GM08714 (cell line): ENCODE measurements at regions not wholly inside any gene's neighbourhood (a gene's known extent, or its start where the extent isn't known, plus 50 kb on each side); places are given as distances from the start of the nearest gene placed in this dataset.

Source experiments
- H3K4me3 ChIP-seq: fragments of 200-500 bp; sonication (Bioruptor generic); 2 replicates; pipeline ENCODE4 v1.5.1; 2014; ENCODE audit warnings: mild to moderate bottlenecking, low read length, inconsistent platforms
- ZNF274 ChIP-seq: IDR thresholded peaks from 2 replicates; pipeline ENCODE4 v1.6.1; 2012; ENCODE audit warnings: mild to moderate bottlenecking, low read depth, low read length

DNA sequence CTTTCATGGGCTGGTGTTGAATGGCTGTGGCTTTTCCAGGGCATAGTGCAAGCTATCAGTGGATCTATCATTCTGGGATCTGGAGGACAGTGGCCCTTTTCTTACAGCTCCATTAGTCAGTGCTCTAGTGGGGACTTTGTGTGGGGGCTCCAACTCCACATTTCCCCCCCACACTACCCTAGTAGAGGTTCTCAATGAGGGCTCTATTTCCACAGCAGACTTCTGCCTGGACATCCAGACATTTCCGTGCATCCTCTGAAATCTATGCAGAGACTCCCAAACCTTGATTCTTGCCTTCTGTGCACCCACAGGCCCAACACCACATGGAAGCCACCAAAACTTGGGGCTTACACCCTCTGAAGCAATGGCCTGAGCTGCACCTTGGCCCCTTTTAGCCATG, 208.3 kb upstream of the MKLN1 start:
- no peak overlapping the region for H3K4me3 ChIP-seq
- TF ChIP-seq ZNF274, result no peak

DNA sequence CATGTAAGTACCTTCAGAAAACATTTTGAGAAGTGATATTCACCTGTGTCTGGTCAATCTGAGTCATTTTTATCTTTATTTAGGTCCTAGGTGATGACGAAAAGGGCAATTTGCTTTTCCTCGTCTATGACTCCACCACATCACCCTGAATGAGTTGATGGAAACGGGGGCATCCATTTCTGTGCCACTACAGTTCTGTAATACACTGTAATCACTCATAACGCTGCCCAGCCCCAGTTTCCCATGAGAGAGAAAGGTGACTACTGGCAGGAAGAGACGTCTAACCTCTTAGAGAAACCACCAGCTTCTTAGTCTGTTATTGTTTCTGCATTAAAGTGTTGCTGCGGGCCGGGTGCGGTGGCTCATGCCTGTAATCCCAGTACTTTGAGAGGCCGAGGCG, 205.3 kb upstream of the MKLN1 start:
- no peak overlapping the region for H3K4me3 ChIP-seq
- no peak for TF ChIP-seq ZNF274

DNA sequence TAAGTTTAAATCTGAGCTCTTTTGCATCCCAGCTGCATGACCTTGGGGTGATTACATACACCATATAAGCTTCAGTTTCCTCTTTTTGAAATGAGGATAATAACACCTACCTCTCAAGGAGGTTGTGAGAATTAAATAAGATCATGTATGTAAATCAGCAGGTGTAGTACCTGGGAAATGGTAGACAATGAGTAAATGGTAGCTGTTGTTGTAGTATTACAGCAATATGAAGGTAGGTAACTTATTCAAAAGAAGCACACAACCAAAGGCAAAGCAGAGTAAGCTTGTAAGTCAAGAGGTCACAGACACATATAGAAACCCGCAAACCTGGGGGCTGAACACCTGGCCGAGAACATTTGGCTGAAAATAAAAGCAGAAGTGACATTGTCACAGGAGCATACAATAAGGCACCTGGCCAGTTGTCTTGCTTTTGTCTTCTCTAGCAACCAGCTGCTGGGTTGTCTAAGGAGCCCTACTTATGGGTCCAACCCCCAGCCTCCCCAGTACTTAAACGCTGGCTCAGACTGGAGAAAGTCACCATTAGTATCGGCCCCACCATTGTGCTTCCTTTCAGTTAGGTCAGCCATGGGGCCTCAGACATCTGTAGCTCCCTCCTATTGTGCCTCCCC, 203.6 kb upstream of the MKLN1 start:
- no peak overlapping the region; the same call in 1 of the 2 replicates for H3K4me3 ChIP-seq
- no peak for TF ChIP-seq ZNF274

DNA sequence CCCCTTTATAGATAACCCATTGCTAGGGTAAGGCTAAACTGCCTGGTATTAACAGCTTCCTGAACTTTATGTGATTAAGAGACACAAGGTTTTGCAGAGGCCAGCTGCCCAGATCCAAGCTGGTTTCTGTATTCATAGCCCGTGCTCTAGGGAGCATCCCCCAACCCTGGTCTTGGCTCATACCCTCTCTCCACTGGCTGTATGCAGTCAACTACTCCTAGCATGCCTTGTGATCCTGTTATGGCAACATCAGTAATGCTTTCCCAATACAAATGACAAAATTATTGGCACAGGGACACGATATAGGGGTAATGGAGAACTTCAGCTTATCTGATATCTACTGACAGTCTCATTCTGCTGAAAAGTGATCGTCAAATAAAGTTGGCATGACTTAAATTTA, 202.8 kb upstream of the MKLN1 start:
- TF ChIP-seq ZNF274, result no peak
- no peak overlapping the region; the same call in 1 of the 2 replicates for H3K4me3 ChIP-seq

DNA sequence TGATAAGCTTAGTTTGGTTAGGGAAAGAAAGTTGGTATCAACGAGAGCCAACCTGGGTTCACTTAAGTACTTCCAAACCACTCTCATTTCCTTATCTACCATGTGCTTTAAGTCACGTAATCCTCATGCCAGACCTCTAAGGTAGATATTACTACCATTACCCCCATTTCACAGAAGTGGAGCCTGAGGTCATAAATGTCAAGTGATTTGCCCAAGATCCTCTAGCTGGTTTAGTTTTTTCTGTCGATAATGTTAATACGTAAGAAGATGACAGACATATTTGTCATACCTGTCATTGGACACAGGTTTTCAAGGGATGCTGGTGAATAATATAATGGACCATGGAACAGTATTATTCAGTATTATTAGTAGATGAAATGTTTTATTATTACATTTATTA, 197.4 kb upstream of the MKLN1 start:
- no peak for TF ChIP-seq ZNF274

DNA sequence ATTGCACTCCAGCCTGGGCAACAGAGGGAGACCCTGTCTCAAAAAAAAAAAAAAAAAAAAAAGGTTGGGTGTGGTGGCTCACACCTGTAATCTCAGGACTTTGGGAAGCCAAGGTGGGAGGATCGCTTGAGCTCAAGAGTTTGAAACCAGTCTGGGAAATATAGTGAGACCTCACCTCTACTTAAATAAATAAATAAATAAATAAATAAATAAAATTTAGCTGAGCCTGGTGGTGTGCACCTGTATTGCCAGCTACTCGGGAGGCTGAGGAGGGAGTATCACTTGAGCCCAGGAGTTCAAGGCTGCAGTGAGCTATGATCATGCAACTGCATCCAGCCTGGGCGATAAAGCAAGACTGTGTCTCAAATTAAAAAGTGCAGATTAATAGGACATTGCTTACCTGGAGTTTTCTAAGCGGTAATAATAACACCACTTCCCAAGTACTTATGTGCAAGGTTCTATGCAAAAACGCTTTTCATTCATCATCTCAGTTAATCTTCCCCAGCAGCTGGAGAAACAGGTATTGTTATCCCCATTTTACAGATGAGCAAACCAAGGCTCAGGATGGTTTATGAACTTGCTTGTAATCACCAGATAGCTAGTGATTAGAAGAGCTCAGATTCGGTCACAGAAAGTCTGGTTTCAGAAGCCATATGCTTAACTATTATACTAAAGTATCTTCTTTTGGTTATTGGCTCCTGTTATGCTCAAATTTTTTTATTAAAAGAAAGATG, 196.5 kb upstream of the MKLN1 start:
- H3K4me3 ChIP-seq, result no peak overlapping the region
- no peak for TF ChIP-seq ZNF274

More for the DNA sequence above, 197.4 kb upstream of the MKLN1 start:
- no peak overlapping the region for H3K4me3 ChIP-seq

DNA sequence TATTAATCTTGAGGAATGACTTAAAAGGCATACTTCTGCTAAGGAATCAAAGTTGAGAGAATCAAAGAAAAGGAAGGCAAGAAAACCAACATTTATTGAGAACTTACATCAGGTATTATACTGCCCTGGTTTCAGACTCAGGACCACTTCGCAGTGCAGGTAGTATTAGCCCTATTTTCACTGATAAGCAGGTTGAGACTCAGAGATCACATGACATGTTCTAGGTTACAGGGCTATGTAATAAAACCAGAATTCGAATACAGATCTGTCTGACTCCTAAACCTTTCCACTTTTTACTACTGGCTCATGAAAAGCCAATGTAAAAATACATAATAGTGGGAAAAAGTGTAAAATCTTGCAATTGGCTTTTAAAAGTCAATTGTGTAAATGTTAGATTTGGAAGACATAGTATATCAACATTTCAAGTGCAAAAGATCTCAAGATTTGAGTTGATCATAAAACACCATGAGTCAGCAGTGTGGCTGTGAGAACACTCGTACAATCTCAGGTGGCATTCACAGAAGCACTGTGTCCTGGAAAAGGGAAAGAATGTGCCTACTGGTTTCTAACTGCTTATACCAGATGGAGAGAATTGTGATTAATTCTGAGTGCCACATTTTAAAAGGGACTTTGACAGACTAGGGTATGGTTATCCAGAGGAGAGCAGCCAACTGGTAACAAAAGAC, 195.8 kb upstream of the MKLN1 start:
- no peak for TF ChIP-seq ZNF274
- H3K4me3 ChIP-seq, result no peak overlapping the region

DNA sequence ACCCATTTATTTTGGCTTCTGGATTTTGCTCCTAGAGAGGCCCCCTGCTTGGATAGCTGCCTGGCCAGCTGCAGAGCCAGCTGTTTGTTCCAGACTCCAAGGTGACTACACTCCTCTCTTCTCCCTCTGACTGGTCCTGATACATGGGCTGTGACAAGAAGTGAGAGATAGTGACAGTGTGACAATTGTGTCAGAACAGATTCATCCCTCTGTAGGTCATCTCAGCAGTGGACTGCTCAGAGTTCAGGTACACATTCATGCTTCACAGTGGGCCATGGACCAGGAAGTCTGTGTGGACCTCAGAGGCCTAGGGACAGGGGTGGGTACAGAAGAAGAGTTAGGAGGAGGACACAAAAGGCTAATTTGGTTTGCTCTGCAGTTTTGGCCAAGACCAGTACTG, 188.2 kb upstream of the MKLN1 start:
- no peak overlapping the region for H3K4me3 ChIP-seq
- TF ChIP-seq ZNF274, result no peak

DNA sequence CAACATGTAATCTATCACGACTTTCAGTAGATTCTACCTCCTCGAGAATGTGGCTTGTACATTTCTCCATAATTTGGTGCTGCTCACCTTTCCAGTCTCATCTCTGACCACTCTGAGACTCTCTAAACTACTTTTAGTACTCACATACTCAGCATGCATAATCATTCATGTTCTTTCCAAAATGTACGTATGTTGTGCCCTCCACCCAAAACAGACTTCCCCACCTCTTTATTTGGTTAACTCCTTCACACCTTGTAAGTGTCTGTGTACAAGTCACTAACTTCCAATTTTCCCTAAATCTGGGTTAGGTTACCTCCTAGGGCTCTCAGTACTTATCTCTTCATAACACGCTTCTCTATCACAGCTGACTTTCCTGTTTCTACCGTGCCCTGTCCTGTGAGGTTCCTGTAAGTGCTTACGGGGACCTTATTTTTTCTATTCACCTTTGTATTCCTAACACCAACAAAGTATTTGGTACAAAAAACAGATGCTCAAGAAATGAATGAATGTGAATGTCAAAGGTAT, 186.2 kb upstream of the MKLN1 start:
- H3K4me3 ChIP-seq, result no peak overlapping the region
- TF ChIP-seq ZNF274, result no peak

DNA sequence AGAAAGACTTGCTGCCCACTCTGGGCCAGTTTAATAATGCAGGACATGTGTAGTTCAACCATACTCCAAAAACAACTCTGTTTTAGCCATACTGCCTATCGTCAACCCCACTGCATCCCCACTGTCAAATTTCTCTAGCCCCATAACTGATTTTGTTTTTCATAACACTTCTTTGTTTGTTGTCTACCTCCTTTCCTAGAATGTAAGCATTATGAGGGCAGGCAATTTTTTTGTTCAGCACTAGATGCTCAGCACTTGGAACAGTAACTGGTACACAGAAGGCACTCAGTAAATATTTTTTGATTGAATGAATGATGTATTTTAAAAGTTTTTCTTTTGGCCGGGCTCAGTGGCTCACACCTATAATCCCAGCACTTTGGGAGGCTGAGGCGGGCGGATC, 183.8 kb upstream of the MKLN1 start:
- TF ChIP-seq ZNF274, result no peak
- no peak overlapping the region for H3K4me3 ChIP-seq

DNA sequence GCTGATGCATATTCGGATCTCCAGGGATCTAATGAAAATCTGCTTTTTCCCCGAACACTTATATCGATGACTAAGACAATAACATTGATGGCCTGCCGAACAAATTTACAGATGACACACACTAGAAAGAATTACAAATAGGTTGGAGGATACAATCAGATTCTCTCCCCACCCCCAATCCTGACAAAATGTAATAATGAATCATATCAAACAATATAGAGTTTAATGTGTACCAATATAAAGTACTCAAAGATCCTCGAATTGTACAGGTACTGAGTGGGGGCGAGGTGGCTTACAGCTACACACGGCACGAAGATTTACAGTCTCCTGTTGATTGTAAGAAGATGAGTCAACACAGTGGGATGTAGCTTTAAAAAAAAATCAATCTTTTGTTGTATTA, 182.7 kb upstream of the MKLN1 start:
- TF ChIP-seq ZNF274, result no peak
- H3K4me3 ChIP-seq, result no peak overlapping the region

DNA sequence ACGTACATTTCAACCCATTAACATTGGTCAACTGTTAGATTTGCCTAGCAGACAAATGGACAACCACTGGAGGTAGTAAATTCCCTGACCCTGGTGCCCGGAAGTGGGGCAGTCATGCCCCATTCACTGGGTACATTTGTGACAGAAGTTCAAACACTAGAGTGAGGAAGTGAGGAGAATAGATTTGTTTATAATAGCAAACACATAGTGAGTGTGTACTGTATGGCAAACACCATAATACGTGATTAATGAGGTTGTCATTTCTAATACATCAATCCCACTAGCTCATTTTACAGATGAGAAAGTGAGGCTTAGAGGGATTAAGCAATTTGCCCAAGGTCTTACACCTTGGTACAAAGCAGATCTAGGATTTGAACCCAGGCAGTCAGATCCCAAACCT, 181.9 kb upstream of the MKLN1 start:
- no peak for TF ChIP-seq ZNF274
- no peak overlapping the region for H3K4me3 ChIP-seq

DNA sequence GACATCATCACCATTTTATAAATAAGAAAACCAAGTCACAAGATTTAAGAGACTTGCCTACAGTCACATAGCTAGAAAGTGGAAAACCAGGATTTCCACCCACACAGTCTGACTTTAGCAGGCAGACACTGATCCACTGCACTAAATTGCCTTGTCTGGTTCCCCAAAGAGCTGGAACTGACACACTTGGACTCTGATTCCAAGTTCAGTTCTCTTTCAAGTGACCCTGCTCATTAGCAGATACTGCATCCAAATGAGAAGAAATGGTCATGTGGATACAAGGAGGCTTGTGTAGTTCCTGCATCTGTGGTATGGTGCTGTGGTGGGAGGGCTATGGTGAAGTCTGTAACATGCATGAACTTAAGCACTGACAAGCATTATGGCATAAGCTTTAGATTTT, 180.1 kb upstream of the MKLN1 start:
- no peak overlapping the region for H3K4me3 ChIP-seq
- TF ChIP-seq ZNF274, result no peak

DNA sequence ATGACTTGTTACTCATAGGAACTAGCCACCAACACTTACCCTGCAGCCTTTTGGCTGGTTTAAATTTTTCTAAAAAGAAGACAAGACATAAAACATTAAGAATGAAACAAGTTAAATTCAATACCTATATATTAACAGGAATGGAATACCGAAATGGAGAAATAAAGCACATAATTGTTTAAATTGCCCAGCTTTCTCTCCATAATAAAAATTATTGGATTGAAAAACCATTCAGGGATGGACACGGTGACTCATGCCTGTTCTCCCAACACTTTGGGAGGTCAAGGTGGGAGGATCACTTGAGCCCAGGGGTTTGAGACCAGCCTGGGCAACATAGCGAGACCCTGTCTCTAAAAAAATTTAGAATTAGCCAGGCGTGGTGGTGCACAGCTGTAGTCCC, 179.4 kb upstream of the MKLN1 start:
- no peak for TF ChIP-seq ZNF274
- H3K4me3 ChIP-seq, result no peak overlapping the region
